ENCODE measurements at regions not wholly inside any gene's neighbourhood (a gene's known extent, or its start where the extent isn't known, plus 50 kb on each side); places are given as distances from the start of the nearest gene placed in this dataset.

- TF ChIP-seq EZH2phosphoT487 (IDR thresholded peaks at IDR 0.05) (no peak), CTCF (IDR thresholded peaks at IDR 0.05) (peak; percentile 38), EZH2 (IDR thresholded peaks at IDR 0.05) (no peak)
Measured at GRCh38 chr18:46369323-46369722, 265.1 kb downstream of the HAUS1 start.
